DLD1 (cell line): ENCODE measurements at regions not wholly inside any gene's neighbourhood (a gene's known extent, or its start where the extent isn't known, plus 50 kb on each side); places are given as distances from the start of the nearest gene placed in this dataset.

Experiments used
- in situ Hi-C: cut with HindIII; loops from 2 replicates; pipeline ENCODE4 v1.10.0; 2017; ENCODE audit warnings: low sequenced_read_pairs

DNA sequence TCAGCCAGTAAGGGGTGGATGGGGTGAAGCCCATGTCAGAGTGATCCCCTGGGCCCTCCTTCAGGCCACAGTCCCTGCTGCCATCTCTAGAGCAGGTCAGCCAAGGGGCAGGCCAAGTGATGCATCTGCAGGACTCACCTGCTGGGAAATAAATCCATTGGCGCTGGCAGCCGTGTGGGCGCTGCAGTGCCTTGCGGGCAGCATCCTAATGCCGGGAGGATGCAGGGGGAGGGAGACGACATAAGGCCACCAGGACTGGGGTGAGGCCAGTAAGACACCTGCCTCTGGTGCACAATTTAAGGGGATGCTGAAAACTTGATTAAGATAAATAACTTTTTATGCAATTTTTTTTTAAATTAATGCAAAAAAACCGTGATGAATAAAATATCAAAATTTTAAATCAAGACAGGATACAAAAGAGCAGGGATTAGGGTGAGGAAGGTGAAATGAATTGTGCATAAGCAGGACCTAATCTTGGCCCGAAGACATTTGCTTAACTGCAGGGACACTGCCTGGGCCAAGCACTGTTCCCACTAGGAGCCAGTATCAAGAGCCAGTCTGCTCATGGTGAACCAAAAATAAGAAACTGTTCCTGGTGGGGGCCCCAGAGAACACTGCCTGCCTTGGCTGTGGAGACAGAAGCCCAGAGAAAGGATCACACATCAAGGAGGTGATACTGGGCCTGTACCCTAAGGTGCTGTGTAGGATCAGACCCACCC is 67.5 kb upstream of the CPLX2 start:
- in situ Hi-C loops = no loop called here

DNA sequence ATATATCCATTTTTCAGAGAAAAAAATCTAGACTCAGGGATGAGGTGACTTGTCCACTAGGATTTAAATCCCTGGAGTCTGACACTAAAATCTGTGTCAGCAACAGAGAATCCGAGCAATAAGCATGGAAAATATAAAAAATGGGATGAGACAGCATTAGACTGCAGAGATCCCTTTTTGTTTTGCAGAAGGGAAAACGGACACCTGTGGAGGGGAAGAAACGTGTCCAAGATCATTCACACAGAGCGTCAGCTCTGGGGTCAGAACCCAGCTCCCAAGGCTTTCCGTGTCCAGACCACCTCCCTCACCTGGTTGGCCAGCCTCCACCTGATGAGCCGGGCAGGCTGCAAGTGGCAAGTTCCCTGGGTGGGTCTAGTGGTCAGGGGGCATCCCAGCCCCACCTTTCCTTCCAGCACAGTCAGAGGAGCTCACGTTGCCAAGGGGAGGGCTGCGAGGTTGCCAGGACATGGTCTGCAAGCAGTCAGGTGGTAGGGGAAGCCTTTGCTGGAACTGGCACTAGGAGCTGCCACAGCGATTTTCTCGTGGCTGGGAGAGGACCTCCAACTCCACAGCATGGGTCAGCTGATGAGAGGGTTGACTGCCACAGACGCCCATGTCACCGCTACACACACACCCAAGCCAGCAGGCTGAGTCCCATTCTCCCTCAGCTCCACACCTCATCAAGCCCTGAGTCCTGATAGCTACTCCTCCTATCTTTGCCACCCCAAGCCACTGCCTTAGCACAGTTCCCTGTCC is 65.9 kb upstream of the CPLX2 start:
- in situ Hi-C loops = no loop called here

DNA sequence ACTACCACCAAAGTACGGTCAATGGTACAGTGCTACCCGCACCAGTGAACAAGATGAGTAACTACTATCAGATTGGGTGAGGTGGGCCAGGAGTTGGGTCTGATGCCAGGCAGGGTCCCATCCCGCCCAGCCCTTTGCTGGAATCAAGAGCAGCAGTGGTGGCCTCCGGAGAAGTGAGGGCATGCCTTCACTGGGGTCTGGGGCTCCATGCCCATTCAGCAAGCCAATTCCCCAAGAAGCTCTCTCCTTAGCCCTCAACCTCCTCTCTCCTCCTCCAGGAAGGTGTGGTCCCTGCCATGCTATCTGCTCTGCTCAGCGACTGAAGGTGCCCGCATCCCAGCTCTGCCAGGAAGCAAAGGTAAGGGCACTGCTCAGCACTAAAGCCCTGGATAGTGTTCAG is 62.7 kb upstream of the CPLX2 start:
- in situ Hi-C loops = no loop called here

DNA sequence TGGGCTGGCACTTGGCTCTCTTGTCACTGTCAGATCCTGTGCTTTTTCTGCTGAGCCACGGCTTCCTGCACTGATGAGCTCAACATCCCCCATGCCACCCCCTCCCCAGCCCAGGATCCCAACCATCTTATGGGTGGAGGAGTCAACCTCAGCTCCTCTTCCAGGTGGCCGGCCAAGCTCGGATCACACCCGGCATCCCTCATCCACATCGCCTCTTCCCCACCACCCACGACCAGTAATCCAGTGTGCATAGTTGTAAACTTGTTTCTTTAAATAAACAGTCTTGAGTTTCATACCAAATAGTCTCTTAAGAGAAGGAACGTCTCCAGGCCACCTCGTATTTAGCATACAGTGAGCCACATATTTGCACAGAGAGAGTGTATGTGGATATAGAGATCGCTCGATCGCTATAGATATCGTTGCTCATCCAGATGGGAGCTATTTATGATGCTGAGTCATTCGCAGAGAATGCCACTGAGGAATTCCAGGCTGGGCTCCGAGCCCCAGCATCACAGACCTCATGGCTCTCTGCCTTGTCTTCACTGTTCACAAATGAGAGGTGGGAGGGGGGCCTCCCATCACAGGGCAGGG is 61.8 kb upstream of the CPLX2 start:
- in situ Hi-C loops = no loop called here

DNA sequence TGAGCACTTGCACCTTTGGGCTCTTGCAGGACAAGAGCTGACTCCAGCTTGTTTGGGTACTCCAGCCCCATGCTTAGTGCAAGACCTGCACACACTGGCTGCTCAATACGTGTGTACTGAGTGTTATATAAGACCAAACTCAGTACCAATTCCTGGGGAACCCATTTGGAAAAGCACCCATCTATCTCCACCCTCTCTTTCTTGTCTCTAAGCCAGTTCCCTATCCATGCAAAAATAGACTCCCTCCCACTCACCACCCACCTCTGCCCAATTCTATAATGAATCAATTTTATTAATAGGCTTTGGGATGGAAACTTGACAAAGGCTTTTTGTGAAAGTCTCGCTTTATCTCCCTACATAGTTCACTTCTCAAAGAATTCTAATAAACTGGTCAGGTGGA is 60.9 kb upstream of the CPLX2 start:
- in situ Hi-C loops = no loop called here

DNA sequence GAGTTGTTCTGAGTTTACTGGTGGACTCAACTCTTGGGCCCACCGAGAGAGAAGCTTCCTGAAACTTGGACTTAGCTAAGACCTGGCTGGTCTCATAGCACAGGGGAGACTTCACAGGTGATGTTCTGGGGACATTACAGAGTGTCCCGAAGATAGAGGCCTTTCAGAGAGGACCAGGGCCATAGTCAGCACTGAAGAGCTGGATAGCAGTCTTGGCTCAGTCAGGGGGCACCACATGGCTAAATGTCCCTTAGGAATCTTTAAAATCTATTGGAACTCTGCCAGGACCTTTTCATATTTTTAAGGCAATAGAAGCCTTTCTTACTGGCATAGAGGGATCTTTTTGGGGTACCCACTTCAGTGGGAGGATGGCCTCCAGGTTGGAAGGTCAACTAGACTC is 59.8 kb upstream of the CPLX2 start:
- in situ Hi-C loops = no loop called here

DNA sequence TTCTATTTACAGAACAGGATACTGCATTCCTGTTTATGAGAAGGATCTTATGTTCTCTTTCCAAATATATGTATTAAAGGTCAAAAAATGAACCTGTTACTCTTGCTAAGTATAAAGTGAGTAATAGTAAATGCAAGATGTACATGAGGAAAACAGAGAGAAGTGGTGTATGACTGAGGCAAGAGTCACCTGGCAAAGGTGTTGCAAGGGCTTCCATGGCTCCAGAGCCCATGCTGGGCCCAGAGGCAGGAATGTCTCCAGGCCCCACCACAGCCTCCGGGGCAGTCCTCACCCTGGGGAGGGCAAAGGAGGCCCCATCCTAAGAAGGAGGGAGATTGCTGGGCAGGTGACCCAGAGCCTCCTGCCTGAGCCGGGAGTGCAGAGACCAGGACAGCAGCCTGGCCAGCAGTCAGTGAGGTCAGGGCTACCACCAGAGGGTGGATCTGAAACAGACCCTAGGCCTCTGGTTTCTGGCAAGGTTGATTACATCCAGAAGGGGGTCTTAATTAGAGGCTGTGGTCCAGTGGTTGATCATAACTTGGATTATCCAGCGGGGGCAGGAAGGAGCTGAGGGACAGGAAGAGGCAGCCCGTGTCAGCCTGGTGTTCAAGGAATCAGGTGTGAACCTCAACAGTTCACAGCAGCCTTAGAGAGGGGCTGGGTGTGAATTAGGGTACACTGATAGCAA is 57.3 kb upstream of the CPLX2 start:
- in situ Hi-C loops = no loop called here

- in situ Hi-C loops = no loop called here
These were observed 56.7 kb upstream of the CPLX2 start for GRCh38 chr5:175814691-175815090.

GRCh38 chr5:175815126-175815913 is 56.1 kb upstream of the CPLX2 start:
- in situ Hi-C loops = no loop called here

DNA sequence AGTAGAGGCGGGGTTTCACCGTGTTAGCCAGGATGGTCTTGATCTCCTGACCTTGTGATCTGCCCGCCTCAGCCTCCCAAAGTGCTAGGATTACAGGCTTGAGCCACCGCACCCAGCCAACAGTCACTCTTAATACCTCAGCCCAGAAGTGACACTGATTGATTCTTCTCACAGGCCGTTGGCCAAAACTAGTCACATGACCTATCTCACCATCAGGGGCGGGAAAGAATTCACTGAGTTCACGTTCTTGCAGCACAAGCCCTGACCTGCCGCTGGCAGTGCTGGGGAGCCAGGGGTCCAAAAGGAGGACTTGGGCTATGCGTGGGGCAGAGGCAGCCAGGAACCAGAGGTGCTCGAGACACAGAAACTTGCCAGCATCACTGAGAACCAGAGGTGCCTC is 55.0 kb upstream of the CPLX2 start:
- in situ Hi-C loops = no loop called here

DNA sequence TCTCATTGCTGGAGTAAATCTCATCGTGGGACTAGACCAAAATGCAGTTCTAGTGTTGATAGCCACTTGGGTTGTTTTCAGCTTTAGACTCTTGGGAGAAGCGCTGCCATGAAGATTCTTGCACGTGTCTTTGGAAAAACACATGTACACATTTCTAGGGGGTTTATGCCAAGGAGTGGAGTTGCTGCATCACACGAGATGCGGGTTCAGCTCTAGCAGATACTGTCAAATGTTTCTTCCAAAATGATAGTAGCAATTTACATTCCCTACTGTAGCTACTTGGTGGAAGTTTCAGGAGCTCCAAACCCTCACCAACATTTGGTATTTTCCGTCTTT is 52.3 kb upstream of the CPLX2 start:
- in situ Hi-C loops = no loop called here

- in situ Hi-C loops = no loop called here
These were observed 51.1 kb upstream of the CPLX2 start for GRCh38 chr5:175820230-175820629.
